BLaER1 treated with 17β-estradiol and CSF1 and Interleukin-3, amounts not matched to agents 10 nM and 100 nM (cell line): ENCODE measurements at regions not wholly inside any gene's neighbourhood (a gene's known extent, or its start where the extent isn't known, plus 50 kb on each side); places are given as distances from the start of the nearest gene placed in this dataset.

Source experiments
- H3K27ac ChIP-seq, 11 experiments: shearing (Covaris generic); formaldehyde crosslinking; 2 replicates each; pipeline ENCODE4 v1.8.1; 2022
- H3K27me3 ChIP-seq, 11 experiments: shearing (Covaris generic); formaldehyde crosslinking; 2 replicates each; pipeline ENCODE4 v1.8.1; 2022
- H3K36me3 ChIP-seq, 11 experiments: shearing (Covaris generic); formaldehyde crosslinking; 2 replicates each; pipeline ENCODE4 v1.8.1; 2022
- H3K4me1 ChIP-seq, 10 experiments: shearing (Covaris generic); formaldehyde crosslinking; 2 replicates each; pipeline ENCODE4 v1.8.1; 2022
- H3K4me2 ChIP-seq, 11 experiments: shearing (Covaris generic); formaldehyde crosslinking; 2 replicates each; pipeline ENCODE4 v1.8.1; 2022
- H3K4me3 ChIP-seq, 10 experiments: shearing (Covaris generic); formaldehyde crosslinking; 2 replicates each; pipeline ENCODE4 v1.8.1; 2022
- H3K9ac ChIP-seq, 11 experiments: shearing (Covaris generic); formaldehyde crosslinking; 2 replicates each; pipeline ENCODE4 v1.8.1; 2022
- H3K9me3 ChIP-seq, 11 experiments: shearing (Covaris generic); formaldehyde crosslinking; replicated peaks in 1 of 11; 2 replicates each; pipeline ENCODE4 v1.8.1; 2022
- H4K20me1 ChIP-seq, 11 experiments: shearing (Covaris generic); formaldehyde crosslinking; 2 replicates each; pipeline ENCODE4 v1.8.1; 2022
- Cebpa-rat ChIP-seq, 11 experiments: shearing (Covaris generic); IDR thresholded peaks; 2 replicates each; pipeline ENCODE4 v1.8.1; 2022

- H3K27ac ChIP-seq, result no peak overlapping the region
- no peaks in the 10 kb centered on the region; a peak in 1 of 20 replicates for H3K4me1 ChIP-seq
- no peak overlapping the region for H3K4me3 ChIP-seq
- TF ChIP-seq Cebpa-rat (IDR thresholded peaks at IDR 0.05), result no peak
- no peaks in the 10 kb centered on the region for H3K9me3 ChIP-seq
- no peaks in the 10 kb centered on the region for H3K36me3 ChIP-seq
- no peaks in the 10 kb centered on the region for H4K20me1 ChIP-seq
- H3K9ac ChIP-seq, result no peak overlapping the region
- no peak overlapping the region for H3K4me2 ChIP-seq
- no peaks in the 10 kb centered on the region for H3K27me3 ChIP-seq
Observed at GRCh38 chr20:17012546-17013226, 214.2 kb upstream of the PCSK2 start.

- Histone ChIP-seq H3K27me3 (no peaks in the 10 kb centered on the region), H4K20me1 (no peaks in the 10 kb centered on the region), H3K9ac (no peak overlapping the region), H3K27ac (no peak overlapping the region), H3K4me3 (no peak overlapping the region), H3K4me1 (peaks cover 0 to 7% (median 5%) of the 10 kb centered on the region in 10 experiments; a peak in 10 of 20 replicates), H3K4me2 (no peak overlapping the region), H3K36me3 (no peaks in the 10 kb centered on the region), H3K9me3 (no peaks in the 10 kb centered on the region)
- no peak for TF ChIP-seq Cebpa-rat (IDR thresholded peaks at IDR 0.05)
Observed at GRCh38 chr20:17014217-17014616, 212.6 kb upstream of the PCSK2 start.

- Histone ChIP-seq H3K27me3 (no peaks in the 10 kb centered on the region), H3K9me3 (no peaks in the 10 kb centered on the region), H3K9ac (no peak overlapping the region), H3K36me3 (no peaks in the 10 kb centered on the region), H3K4me1 (peaks cover 0 to 7% (median 5%) of the 10 kb centered on the region in 10 experiments; a peak in 10 of 20 replicates), H4K20me1 (no peaks in the 10 kb centered on the region), H3K27ac (no peak overlapping the region), H3K4me3 (no peak overlapping the region), H3K4me2 (no peak overlapping the region)
- no peak for TF ChIP-seq Cebpa-rat (IDR thresholded peaks at IDR 0.05)
Observed at GRCh38 chr20:17014756-17015366, 212.0 kb upstream of the PCSK2 start.

GRCh38 chr20:17017232-17017631 is 209.6 kb upstream of the PCSK2 start:
- no peak for TF ChIP-seq Cebpa-rat (IDR thresholded peaks at IDR 0.05)
- no peaks in the 10 kb centered on the region for H3K9me3 ChIP-seq
- H3K4me2 ChIP-seq, result no peak overlapping the region
- H3K36me3 ChIP-seq, result no peaks in the 10 kb centered on the region
- H3K4me1 ChIP-seq, result peaks cover 0 to 7% (median 5%) of the 10 kb centered on the region in 10 experiments; a peak in 9 of 20 replicates
- no peak overlapping the region for H3K9ac ChIP-seq
- no peak overlapping the region for H3K4me3 ChIP-seq
- H3K27ac ChIP-seq, result no peak overlapping the region
- no peaks in the 10 kb centered on the region for H3K27me3 ChIP-seq
- no peaks in the 10 kb centered on the region for H4K20me1 ChIP-seq

- peaks cover 0 to 7% (median 5%) of the 10 kb centered on the region in 10 experiments; a peak in 9 of 20 replicates for H3K4me1 ChIP-seq
- peaks cover 0 to 2% (median 0%) of the 10 kb centered on the region in 11 experiments; a peak in 4 of 22 replicates for H3K9me3 ChIP-seq
- no peaks in the 10 kb centered on the region for H3K36me3 ChIP-seq
- H3K27ac ChIP-seq, result no peak overlapping the region
- H3K9ac ChIP-seq, result no peak overlapping the region
- no peak overlapping the region for H3K4me2 ChIP-seq
- no peaks in the 10 kb centered on the region for H4K20me1 ChIP-seq
- TF ChIP-seq Cebpa-rat (IDR thresholded peaks at IDR 0.05), result no peak
- no peaks in the 10 kb centered on the region for H3K27me3 ChIP-seq
- H3K4me3 ChIP-seq, result no peak overlapping the region
Observed at GRCh38 chr20:17021481-17021880, 205.4 kb upstream of the PCSK2 start.

- TF ChIP-seq Cebpa-rat (IDR thresholded peaks at IDR 0.05), result no peak
- H4K20me1 ChIP-seq, result no peaks in the 10 kb centered on the region
- H3K4me2 ChIP-seq, result no peak overlapping the region
Observed at GRCh38 chr20:17023036-17023435, 203.8 kb upstream of the PCSK2 start.

GRCh38 chr20:17023806-17024205 is 203.0 kb upstream of the PCSK2 start:
- Histone ChIP-seq H3K4me2 (no peak overlapping the region), H3K27me3 (no peaks in the 10 kb centered on the region), H3K4me3 (no peak overlapping the region), H3K27ac (no peak overlapping the region), H3K4me1 (peaks cover 0 to 3% (median 1%) of the 10 kb centered on the region in 10 experiments; a peak in 9 of 20 replicates), H3K36me3 (no peaks in the 10 kb centered on the region), H4K20me1 (no peaks in the 10 kb centered on the region), H3K9me3 (peaks cover 0 to 22% (median 14%) of the 10 kb centered on the region in 11 experiments; a peak in 14 of 22 replicates), H3K9ac (no peak overlapping the region)
- TF ChIP-seq Cebpa-rat (IDR thresholded peaks at IDR 0.05), result no peak

More at GRCh38 chr20:17023036-17023435, 203.8 kb upstream of the PCSK2 start:
- peaks cover 0 to 7% (median 5%) of the 10 kb centered on the region in 10 experiments; a peak in 9 of 20 replicates for H3K4me1 ChIP-seq
- H3K4me3 ChIP-seq, result no peak overlapping the region
- no peak overlapping the region for H3K27ac ChIP-seq
- no peaks in the 10 kb centered on the region for H3K27me3 ChIP-seq
- H3K36me3 ChIP-seq, result no peaks in the 10 kb centered on the region
- no peak overlapping the region for H3K9ac ChIP-seq
- H3K9me3 ChIP-seq, result peaks cover 0 to 15% (median 11%) of the 10 kb centered on the region in 11 experiments; a peak in 14 of 22 replicates

GRCh38 chr20:17024513-17025119 is 202.2 kb upstream of the PCSK2 start:
- Histone ChIP-seq H3K9me3 (peaks cover 0 to 22% (median 15%) of the 10 kb centered on the region in 11 experiments; a peak in 14 of 22 replicates), H4K20me1 (no peaks in the 10 kb centered on the region), H3K36me3 (no peaks in the 10 kb centered on the region), H3K9ac (no peak overlapping the region), H3K4me2 (no peak overlapping the region), H3K4me1 (no peaks in the 10 kb centered on the region), H3K27me3 (no peaks in the 10 kb centered on the region), H3K27ac (no peak overlapping the region), H3K4me3 (no peak overlapping the region)
- TF ChIP-seq Cebpa-rat (IDR thresholded peaks at IDR 0.05), result no peak

GRCh38 chr20:17026346-17026745 is 200.5 kb upstream of the PCSK2 start:
- Histone ChIP-seq H3K27me3 (no peaks in the 10 kb centered on the region), H3K36me3 (no peaks in the 10 kb centered on the region), H3K4me3 (no peak overlapping the region), H3K9ac (no peak overlapping the region), H3K4me2 (no peak overlapping the region), H3K27ac (no peak overlapping the region), H3K4me1 (no peaks in the 10 kb centered on the region), H3K9me3 (peaks cover 0 to 22% (median 15%) of the 10 kb centered on the region in 11 experiments; a peak in 14 of 22 replicates), H4K20me1 (no peaks in the 10 kb centered on the region)
- TF ChIP-seq Cebpa-rat (IDR thresholded peaks at IDR 0.05), result no peak
